HG02642 (cell line): ENCODE measurements at regions not wholly inside any gene's neighbourhood (a gene's known extent, or its start where the extent isn't known, plus 50 kb on each side); places are given as distances from the start of the nearest gene placed in this dataset.

ENCODE experiments used
- ATAC-seq: cut with Tn5 transposase; IDR thresholded peaks from one replicate; pipeline ENCODE4 v1.9.1; 2021; ENCODE audit warnings: mild to moderate bottlenecking; ENCODE audit not compliant: unreplicated experiment, poor library complexity

DNA sequence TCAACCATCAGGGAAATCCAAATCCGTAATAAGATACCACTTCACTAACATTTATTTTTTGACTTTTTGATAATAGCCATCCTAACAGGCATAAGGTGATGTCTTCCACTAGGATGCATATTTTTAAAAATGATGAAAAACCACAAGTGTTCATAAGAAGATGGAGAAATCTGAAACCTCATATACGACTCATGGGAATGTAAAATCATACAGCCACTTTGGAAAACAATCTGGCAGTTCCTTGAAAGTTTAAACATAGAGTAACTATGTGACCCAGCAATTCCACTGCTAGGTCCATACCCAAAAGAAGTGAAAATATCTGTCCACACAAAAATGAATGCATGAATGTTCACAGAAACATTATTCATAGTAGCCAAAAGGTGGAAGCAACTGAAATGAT, 431.0 kb downstream of the ENC1 start:
- no peak for ATAC-seq

DNA sequence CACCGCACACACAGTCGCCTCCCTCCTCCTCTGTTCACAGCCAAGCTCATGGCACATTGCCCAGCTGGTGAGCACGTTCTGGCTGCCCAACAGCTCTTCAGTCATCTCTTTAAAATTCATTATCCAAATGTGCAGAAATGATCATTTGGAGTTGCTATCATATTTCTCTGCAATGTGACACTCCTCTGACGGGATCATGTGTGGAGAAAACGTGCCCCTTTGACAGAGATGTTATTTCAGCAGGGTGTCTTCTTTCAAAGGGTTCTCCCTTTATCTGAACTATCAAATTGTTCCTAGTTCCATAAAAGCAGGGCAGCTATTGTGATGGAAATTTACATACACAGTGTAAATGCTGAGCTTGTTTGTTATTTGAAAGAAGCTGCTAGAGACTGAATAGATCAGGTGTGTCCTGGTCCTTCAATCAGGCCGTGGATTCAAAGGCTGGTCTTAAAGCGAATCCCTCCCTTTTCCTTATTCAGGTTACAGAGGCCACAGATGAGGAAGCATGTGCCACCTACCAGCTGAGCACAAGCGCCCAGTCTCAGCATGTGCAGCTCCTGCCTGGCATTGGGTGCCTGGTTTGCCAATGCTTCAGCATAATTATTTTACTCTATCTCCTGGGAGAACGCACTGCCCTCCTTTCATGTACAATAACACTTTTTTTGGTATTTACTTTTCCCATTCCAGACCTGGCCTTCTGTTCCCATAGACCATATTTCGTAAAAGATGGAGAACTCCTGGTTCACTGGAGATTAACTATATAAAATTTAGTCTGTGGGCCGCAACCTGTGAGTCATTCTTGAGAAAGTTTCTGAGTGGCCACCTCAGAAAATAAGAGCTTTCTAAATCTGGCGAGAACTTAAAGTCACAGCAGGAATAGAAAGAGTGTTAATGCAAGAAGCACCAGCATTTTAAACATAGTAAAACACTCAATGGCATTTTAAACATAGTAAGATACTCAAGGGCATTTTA, 433.7 kb downstream of the ENC1 start:
- no peak for ATAC-seq

DNA sequence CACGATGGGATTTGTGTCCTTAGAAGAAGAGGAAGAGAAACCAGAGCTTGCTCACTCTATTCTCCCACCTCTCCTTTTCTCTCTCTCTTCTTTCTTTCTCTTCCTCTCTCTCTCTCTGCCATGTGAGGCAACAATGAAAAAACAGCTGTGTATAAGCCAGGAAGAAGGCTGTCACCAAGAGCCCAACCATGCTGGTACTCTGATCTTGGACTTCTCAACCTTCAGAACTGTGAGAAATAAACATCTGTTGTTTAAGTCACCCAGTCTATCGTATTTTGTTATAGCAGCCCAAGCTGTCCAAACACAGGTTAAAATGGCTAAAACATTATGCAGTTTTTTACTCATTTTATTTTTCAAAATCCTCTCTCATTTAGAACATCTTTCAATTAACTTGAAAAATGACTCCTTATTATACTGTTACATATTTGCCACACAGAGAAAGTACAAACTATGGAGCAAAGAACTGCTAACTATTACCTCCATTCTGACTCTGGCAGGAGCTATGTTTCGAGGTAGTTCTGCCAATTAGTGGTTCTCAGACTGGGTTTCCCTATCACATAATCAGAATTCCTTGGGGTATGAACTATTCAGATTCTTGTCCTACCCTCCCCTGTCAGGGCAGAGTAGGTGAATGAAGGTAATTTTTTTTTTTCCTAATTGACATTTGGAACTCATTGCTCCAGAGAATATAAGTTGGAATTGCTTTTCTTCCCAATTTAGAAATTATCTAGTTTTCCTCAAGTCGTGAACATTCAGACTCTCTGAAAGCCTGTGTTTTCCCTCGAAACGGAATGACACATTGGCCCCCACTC, 434.6 kb downstream of the ENC1 start:
- no peak for ATAC-seq

GRCh38 chr5:74201334-74202081, 439.0 kb downstream of the ENC1 start:
- ATAC-seq: peak; percentile 55

GRCh38 chr5:74200560-74200959, 440.0 kb downstream of the ENC1 start:
- ATAC-seq: no peak

DNA sequence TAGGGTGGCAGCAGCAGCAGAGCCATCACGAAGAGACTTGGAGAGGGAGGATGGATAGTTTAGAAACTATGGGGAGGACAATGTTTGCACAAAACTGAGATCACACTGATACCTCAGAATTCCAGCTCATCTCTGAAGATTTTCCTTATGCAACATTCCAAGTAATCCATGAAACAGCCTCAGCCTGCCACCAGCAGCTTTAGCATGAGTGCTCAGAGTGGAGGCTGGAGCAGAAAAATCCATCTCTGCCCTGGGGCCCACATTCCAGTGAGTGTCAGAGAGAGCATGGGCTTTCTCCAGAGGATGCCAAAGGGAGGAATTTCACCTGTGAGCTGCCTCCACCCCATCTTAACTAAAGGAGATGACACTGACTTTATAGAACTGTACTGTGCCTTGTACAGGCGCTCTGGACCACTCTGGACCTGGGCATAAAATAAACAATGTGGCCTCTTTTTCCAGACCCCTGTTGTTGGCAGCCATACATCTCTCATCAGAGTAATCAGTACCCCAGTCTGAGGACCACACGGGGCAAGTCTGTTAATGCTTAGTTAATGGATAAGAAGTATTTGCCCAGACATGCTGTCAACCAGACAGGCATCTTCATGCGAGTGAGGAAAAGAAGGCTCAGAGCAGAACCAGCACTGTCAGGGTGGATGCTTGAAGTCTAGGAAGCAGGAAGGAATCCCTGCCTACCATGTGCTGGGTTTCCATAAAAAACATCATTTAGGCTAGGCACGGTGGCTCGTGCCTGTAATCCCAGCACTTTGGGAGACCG, 440.9 kb downstream of the ENC1 start:
- no peak for ATAC-seq

GRCh38 chr5:74199005-74199404, 441.5 kb downstream of the ENC1 start:
- ATAC-seq: no peak

- no peak for ATAC-seq
Measured at GRCh38 chr5:74198156-74198555, 442.4 kb downstream of the ENC1 start.

DNA sequence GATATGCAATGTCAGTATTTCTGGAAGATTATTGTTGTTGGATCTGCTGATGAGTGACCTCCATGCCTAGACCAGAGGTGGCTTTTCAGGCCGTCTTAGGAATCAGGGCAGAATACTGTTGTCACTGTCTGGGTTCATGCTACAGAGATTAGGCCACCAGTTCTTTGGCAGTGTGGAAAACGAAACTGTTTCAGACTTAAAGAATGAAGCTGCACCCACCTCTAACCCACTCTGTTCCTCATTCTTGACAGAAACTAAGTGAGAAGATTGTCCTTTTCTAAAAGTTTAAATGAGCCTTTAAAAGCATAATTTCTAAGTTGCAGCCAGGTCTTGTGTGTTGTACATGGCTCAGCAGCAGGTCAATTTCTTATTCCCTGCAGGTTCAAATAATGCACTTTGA, 444.3 kb downstream of the ENC1 start:
- ATAC-seq: peak; percentile 69

GRCh38 chr5:74194196-74194595, 446.3 kb downstream of the ENC1 start:
- ATAC-seq: no peak

DNA sequence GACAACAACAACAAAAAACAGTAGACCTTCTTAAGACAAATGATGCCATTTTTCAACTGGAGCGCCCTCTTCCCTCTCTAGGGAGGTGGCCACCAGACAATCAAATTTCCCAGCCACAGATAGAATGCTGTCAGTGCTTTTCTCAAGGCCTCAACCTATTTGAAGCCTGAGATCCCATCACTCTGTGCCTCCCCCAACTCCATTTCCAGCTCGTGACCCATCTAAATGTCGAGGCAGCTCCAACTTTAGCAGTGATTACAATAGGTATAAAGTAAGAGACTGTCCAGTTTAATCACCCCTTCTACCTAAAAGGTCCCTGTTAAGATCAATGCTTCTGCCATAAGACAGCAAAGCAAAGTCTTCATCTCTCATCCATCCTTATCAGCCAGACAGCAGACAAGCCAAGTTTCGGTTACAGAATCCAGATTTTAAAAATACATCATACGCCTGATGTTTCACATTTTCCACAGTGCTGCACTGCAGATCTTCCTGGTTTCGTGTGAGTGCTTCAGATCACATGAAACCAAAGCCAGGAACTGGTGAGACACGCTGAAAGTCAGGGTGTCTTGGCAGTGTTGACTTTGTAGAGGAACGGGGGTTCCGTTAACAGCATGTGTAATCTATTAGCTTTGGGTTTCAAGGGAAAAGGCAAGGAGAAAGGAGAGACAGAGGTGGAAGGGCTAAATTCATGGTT, 447.8 kb downstream of the ENC1 start:
- ATAC-seq: no peak

- no peak for ATAC-seq
Measured at GRCh38 chr5:74188351-74189105, 452.0 kb downstream of the ENC1 start.

GRCh38 chr5:74187757-74188156, 452.8 kb downstream of the ENC1 start:
- ATAC-seq: no peak

- no peak for ATAC-seq
Measured at GRCh38 chr5:74186356-74187315, 453.9 kb downstream of the ENC1 start.

DNA sequence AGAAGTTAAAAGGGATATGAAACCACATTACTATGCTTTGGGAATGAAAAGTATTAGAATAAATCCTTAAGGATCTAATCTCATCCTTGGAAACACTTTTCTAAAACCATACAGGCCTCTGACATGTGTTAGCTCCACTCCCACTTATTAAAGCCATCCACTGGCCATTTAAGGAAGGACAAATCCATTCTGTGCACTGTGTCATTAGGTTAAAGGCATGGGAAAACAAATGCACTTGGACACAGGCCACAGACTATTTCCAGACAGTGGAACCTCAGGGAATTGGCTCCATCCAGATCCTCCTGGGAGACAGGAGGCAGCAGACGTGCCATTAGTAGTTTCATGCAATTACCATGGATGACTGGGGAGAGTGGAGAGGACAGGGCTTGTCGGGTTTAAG, 454.9 kb downstream of the ENC1 start:
- ATAC-seq: no peak

GRCh38 chr5:74184649-74185048, 455.9 kb downstream of the ENC1 start:
- no peak for ATAC-seq

DNA sequence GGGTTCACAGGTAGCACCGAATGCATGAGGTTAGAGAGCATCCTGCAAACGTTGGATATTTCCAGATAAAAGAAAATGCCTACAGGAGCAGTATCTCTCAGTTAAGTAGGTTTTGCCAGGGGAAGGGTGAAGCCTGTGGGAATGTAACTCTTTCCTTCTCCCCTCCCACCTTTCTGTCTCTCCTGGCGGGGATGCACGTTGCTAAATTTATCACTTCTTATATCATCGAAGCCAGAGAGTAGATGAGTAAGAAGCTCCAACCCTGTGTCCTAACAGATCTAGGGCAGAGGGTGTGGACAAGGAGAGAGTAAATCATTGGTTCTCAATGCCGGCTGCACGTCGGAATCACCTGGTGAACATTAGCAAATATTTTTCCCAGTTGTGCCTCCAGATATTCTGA, 457.5 kb downstream of the ENC1 start:
- no peak for ATAC-seq
